Activated B cell treated with CpG ODN at 0.5 μM for 24 hours (primary cell): ENCODE measurements at regions not wholly inside any gene's neighbourhood (a gene's known extent, or its start where the extent isn't known, plus 50 kb on each side); places are given as distances from the start of the nearest gene placed in this dataset.
"Not testable (repeated sequence)": the region's sequence is repeated elsewhere in the genome, so short reads cannot be mapped to it uniquely, and the experiment has no call there.

Source experiments
- ATAC-seq: fragments of 200-7000 bp; cut with Tn5 transposase; one replicate; pipeline ENCODE4 v1.10.0; 2021; ENCODE audit warnings: low read depth, mild to moderate bottlenecking, moderate library complexity
- CTCF ChIA-PET: fragments of 350-600 bp; sonication (Branson Sonifier 250); formaldehyde crosslinking; loops from one replicate; lab custom pipeline; 2021; ENCODE audit warnings: antibody characterized with exemption; lab: Charles Lee
- POLR2A ChIA-PET: fragments of 350-600 bp; sonication (Branson Sonifier 250); formaldehyde crosslinking; loops from one replicate; lab custom pipeline; 2021; ENCODE audit warnings: antibody characterized with exemption; lab: Charles Lee
- DNase-seq: peaks from one replicate; pipeline ENCODE4 v3.0.0; 2022
- H3K27ac Mint-ChIP-seq: one replicate; pipeline ENCODE4 v1.8.0; 2020; ENCODE audit warnings: mixed read lengths
- H3K27me3 Mint-ChIP-seq: one replicate; pipeline ENCODE4 v1.8.0; 2021; ENCODE audit warnings: mixed read lengths
- H3K36me3 Mint-ChIP-seq: one replicate; pipeline ENCODE4 v1.8.0; 2021; ENCODE audit warnings: low read depth, mixed read lengths
- H3K4me1 Mint-ChIP-seq: one replicate; pipeline ENCODE4 v1.8.0; 2021; ENCODE audit warnings: mixed read lengths
- H3K4me3 Mint-ChIP-seq: one replicate; pipeline ENCODE4 v1.8.0; 2020; ENCODE audit warnings: mild to moderate bottlenecking, mixed read lengths
- H3K9me3 Mint-ChIP-seq: one replicate; pipeline ENCODE4 v1.8.0; 2020; ENCODE audit warnings: mixed read lengths
- CTCF ChIP-seq: fragments of 200-600 bp; IDR thresholded peaks from one replicate; pipeline ENCODE4 v1.8.0; 2022; ENCODE audit warnings: antibody characterized with exemption, mild to moderate bottlenecking
- intact Hi-C: fragments of 100-400 bp; cut with micrococcal nuclease; formaldehyde crosslinking; loops from one replicate; pipeline ENCODE4 v1.15.1; 2024

- POLR2A ChIA-PET: no interaction called here
- CTCF ChIA-PET: no interaction called here
- H3K27me3 Mint-ChIP-seq: no peaks in the 10 kb centered on the region
- intact Hi-C loops: no loop called here
- peaks cover 10% of the 10 kb centered on the region for H3K9me3 Mint-ChIP-seq
- DNase-seq (no peak), ATAC-seq (no peak)
- H3K4me3 Mint-ChIP-seq: no peak overlapping the region
- H3K36me3 Mint-ChIP-seq: peaks cover 2% of the 10 kb centered on the region
- no peak for TF ChIP-seq CTCF
- H3K27ac Mint-ChIP-seq: no peak overlapping the region
- H3K4me1 Mint-ChIP-seq: peaks cover 23% of the 10 kb centered on the region
Observed at GRCh38 chr6:137303441-137303840, 84.3 kb upstream of the IFNGR1 start.

- DNase-seq (no peak), ATAC-seq (no peak)
- H3K4me1 Mint-ChIP-seq: no peaks in the 10 kb centered on the region
- CTCF ChIA-PET: no interaction called here
- no peak overlapping the region for H3K4me3 Mint-ChIP-seq
- no peak overlapping the region for H3K27ac Mint-ChIP-seq
- intact Hi-C loops: no loop called here
- POLR2A ChIA-PET: no interaction called here
- no peaks in the 10 kb centered on the region for H3K36me3 Mint-ChIP-seq
- no peaks in the 10 kb centered on the region for H3K27me3 Mint-ChIP-seq
- TF ChIP-seq CTCF: no peak
- peaks cover 4% of the 10 kb centered on the region for H3K9me3 Mint-ChIP-seq
Observed at GRCh38 chr6:137299681-137300080, 80.5 kb upstream of the IFNGR1 start.

GRCh38 chr6:137297887-137298286 lies 78.7 kb upstream of the IFNGR1 start:
- CTCF ChIA-PET: interaction anchor here (0.8 to 1.2 kb wide), 2 partner anchors 16 to 26 kb away, joined by 4 read pairs; no protein-coding TSS in a partner anchor
- Mint-ChIP-seq H3K4me1 (no peaks in the 10 kb centered on the region), H3K36me3 (no peaks in the 10 kb centered on the region), H3K27ac (no peak overlapping the region), H3K4me3 (no peak overlapping the region), H3K9me3 (no peaks in the 10 kb centered on the region), H3K27me3 (no peaks in the 10 kb centered on the region)
- no peak for DNase-seq
- no peak for ATAC-seq
- TF ChIP-seq CTCF: no peak
- intact Hi-C loops: no loop called here
- POLR2A ChIA-PET: no interaction called here

- H3K36me3 Mint-ChIP-seq, H3K9me3 Mint-ChIP-seq, CTCF ChIA-PET, H3K27ac Mint-ChIP-seq, H3K4me3 Mint-ChIP-seq, ATAC-seq, H3K27me3 Mint-ChIP-seq, POLR2A ChIA-PET, intact Hi-C loops, DNase-seq: not testable (repeated sequence)
- peaks cover 11% of the 10 kb centered on the region for H3K4me1 Mint-ChIP-seq
Observed at GRCh38 chr6:137292326-137292725, 73.1 kb upstream of the IFNGR1 start.

GRCh38 chr6:137291441-137291840 lies 72.3 kb upstream of the IFNGR1 start:
- H3K36me3 Mint-ChIP-seq: no peaks in the 10 kb centered on the region
- no peak for TF ChIP-seq CTCF
- H3K4me1 Mint-ChIP-seq: peaks cover 11% of the 10 kb centered on the region
- CTCF ChIA-PET: interaction anchor here (1.6 kb wide), 1 partner anchor 23 kb away, joined by 5 read pairs; no protein-coding TSS in a partner anchor
- no peak overlapping the region for H3K27ac Mint-ChIP-seq
- no peak for ATAC-seq
- no peaks in the 10 kb centered on the region for H3K9me3 Mint-ChIP-seq
- no peak overlapping the region for H3K4me3 Mint-ChIP-seq
- no peaks in the 10 kb centered on the region for H3K27me3 Mint-ChIP-seq
- DNase-seq: no peak
- intact Hi-C loops: no loop called here
- POLR2A ChIA-PET: no interaction called here

- no peaks in the 10 kb centered on the region for H3K9me3 Mint-ChIP-seq
- DNase-seq (no peak), ATAC-seq (no peak)
- H3K27ac Mint-ChIP-seq: no peak overlapping the region
- no peak for TF ChIP-seq CTCF
- H3K27me3 Mint-ChIP-seq: no peaks in the 10 kb centered on the region
- no peak overlapping the region for H3K4me3 Mint-ChIP-seq
- intact Hi-C loops: no loop called here
- CTCF ChIA-PET: interaction anchor here (1.6 kb wide), 1 partner anchor 23 kb away, joined by 5 read pairs; no protein-coding TSS in a partner anchor
- POLR2A ChIA-PET: no interaction called here
- H3K36me3 Mint-ChIP-seq: no peaks in the 10 kb centered on the region
- H3K4me1 Mint-ChIP-seq: peaks cover 11% of the 10 kb centered on the region
Observed at GRCh38 chr6:137290601-137291261, 71.5 kb upstream of the IFNGR1 start.
